NB4 (cell line): ENCODE measurements at regions not wholly inside any gene's neighbourhood (a gene's known extent, or its start where the extent isn't known, plus 50 kb on each side); places are given as distances from the start of the nearest gene placed in this dataset.

Experiments
- DNase-seq: peaks from one replicate; pipeline ENCODE4 v3.0.0; 2010; ENCODE audit warnings: low read depth
- H3K4me3 ChIP-seq: one replicate; pipeline ENCODE4 v1.5.1; 2011; ENCODE audit warnings: mild to moderate bottlenecking, low read depth, low read length, moderate library complexity
- MYC ChIP-seq: IDR thresholded peaks from 2 replicates; pipeline ENCODE4 v1.6.1; 2011; ENCODE audit warnings: low read depth, low read length
- POLR2A ChIP-seq: IDR thresholded peaks from 2 replicates; pipeline ENCODE4 v1.6.1; 2011; ENCODE audit warnings: mild to moderate bottlenecking; ENCODE audit not compliant: insufficient read length; ENCODE audit errors: extremely low read depth
- TF ChIP-seq, protein P1 (sequence below): IDR thresholded peaks from one replicate; pipeline ENCODE4 v1.5.1; 2012; ENCODE audit warnings: low read depth, low read length
- TF ChIP-seq, protein P2 (sequence below): IDR thresholded peaks from 2 replicates; pipeline ENCODE4 v1.6.1; 2011; ENCODE audit warnings: low read depth, low read length

- TF ChIP-seq, protein P1, sequence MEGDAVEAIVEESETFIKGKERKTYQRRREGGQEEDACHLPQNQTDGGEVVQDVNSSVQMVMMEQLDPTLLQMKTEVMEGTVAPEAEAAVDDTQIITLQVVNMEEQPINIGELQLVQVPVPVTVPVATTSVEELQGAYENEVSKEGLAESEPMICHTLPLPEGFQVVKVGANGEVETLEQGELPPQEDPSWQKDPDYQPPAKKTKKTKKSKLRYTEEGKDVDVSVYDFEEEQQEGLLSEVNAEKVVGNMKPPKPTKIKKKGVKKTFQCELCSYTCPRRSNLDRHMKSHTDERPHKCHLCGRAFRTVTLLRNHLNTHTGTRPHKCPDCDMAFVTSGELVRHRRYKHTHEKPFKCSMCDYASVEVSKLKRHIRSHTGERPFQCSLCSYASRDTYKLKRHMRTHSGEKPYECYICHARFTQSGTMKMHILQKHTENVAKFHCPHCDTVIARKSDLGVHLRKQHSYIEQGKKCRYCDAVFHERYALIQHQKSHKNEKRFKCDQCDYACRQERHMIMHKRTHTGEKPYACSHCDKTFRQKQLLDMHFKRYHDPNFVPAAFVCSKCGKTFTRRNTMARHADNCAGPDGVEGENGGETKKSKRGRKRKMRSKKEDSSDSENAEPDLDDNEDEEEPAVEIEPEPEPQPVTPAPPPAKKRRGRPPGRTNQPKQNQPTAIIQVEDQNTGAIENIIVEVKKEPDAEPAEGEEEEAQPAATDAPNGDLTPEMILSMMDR = no peak
- TF ChIP-seq, protein P2, sequence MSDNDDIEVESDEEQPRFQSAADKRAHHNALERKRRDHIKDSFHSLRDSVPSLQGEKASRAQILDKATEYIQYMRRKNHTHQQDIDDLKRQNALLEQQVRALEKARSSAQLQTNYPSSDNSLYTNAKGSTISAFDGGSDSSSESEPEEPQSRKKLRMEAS = no peak
- no peak for TF ChIP-seq MYC
- TF ChIP-seq POLR2A = no peak
- no peak for DNase-seq
- H3K4me3 ChIP-seq = no peak overlapping the region
These were observed 150.0 kb upstream of the COL3A1 start for GRCh38 chr2:188824125-188824524.

GRCh38 chr2:188833331-188833730, 140.8 kb upstream of the COL3A1 start:
- DNase-seq = no peak
- TF ChIP-seq, protein P1 = no peak
- TF ChIP-seq MYC (no peak), POLR2A (no peak)
- TF ChIP-seq, protein P2 = no peak
- no peak overlapping the region for H3K4me3 ChIP-seq

DNA sequence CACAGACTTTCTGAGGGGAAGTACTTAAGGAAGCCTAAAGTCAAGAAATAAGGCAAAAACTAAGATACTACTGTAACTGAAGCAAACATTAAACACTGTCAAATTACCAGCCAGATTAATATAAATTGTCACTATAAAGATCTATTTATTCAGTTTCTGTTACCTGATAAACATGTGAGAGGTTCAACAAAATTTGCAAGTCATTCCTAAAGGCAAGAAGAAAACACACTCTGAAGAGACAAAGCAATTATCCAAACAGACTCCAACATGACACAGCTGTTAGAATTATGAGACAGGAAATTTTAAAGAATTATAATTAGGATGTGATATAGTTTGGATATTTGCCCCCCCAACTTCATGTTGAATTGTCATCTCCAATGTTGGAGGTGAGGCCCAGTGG, 140.4 kb upstream of the COL3A1 start:
- H3K4me3 ChIP-seq = no peak overlapping the region
- DNase-seq = no peak
- TF ChIP-seq MYC (no peak), POLR2A (no peak)
- TF ChIP-seq, protein P1 = no peak
- TF ChIP-seq, protein P2 = no peak

GRCh38 chr2:188835006-188835405, 139.2 kb upstream of the COL3A1 start:
- H3K4me3 ChIP-seq = no peak overlapping the region
- no peak for DNase-seq
- no peak for TF ChIP-seq POLR2A
- TF ChIP-seq, protein P2 = no peak
- TF ChIP-seq, protein P1 = no peak
- TF ChIP-seq MYC = no peak

- H3K4me3 ChIP-seq = no peak overlapping the region
- TF ChIP-seq, protein P1 = no peak
- TF ChIP-seq POLR2A = no peak
- TF ChIP-seq, protein P2 = no peak
- no peak for TF ChIP-seq MYC
- no peak for DNase-seq
These were observed 138.4 kb upstream of the COL3A1 start for GRCh38 chr2:188835821-188836220.

DNA sequence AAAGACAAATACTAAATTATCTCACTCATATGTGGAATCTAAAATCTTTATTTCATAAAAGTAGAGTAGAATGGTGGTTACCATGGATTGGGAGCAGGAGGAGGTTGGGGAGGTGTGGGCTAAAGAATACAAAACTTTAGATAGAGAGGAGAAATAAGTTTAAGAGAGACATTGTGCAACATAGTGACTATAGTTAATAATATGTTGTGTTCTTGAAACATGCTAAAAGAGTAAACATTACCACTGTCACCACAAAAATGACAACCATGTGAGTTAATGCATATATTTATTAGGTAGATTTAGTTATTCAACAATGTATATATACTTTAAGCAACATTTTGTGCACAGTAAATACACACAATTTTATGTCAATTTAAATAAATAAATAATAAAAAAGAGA, 128.5 kb upstream of the COL3A1 start:
- H3K4me3 ChIP-seq = no peak overlapping the region
- no peak for DNase-seq
- TF ChIP-seq, protein P1 = no peak
- TF ChIP-seq MYC (no peak), POLR2A (no peak)
- TF ChIP-seq, protein P2 = no peak
